A549 (cell line): ENCODE measurements at regions not wholly inside any gene's neighbourhood (a gene's known extent, or its start where the extent isn't known, plus 50 kb on each side); places are given as distances from the start of the nearest gene placed in this dataset.

Source experiments
- ATAC-seq, 2 experiments: fragments of 200-7000 bp in 1 of 2; fragments of >200 bp in 1 of 2; cut with Nextera tagmentation in 1 of 2; cut with Tn5 transposase in 1 of 2; 3 replicates each; pipeline versions ENCODE4 v1.8.0 to v1.9.1; 2018 to 2020; ENCODE audit warnings: mild to moderate bottlenecking in 1 of 2, moderate library complexity in 1 of 2
- CTCF ChIA-PET: fragments of 300-600 bp; sonication (Branson Sonifier 250); formaldehyde crosslinking; extraction: SDS; loops from one replicate; lab custom pipeline; 2021; ENCODE audit warnings: antibody characterized with exemption, inconsistent platforms; lab: Yijun Ruan, JAX
- POLR2A ChIA-PET: fragments of 350-600 bp; formaldehyde crosslinking; extraction: SDS; loops from one replicate; lab custom pipeline; 2021; ENCODE audit warnings: antibody characterized with exemption, inconsistent platforms; lab: Yijun Ruan, JAX
- DNase-seq, 2 experiments: peaks; one replicate each; pipeline versions ENCODE4 v3.0.0 to v3.0.0-alpha.2; 2011 to 2016; ENCODE audit warnings: low read depth in 1 of 2, low spot score in 1 of 2
- FAIRE-seq: peaks from 2 replicates; lab custom pipeline; 2011; peaks lifted over from hg19 to GRCh38; lab: Jason Lieb, UNC
- H3K27ac ChIP-seq, 2 experiments: fragments of >200 bp; sonication (Bioruptor Twin); formaldehyde crosslinking; 3 replicates each; pipeline ENCODE4 v1.5.1; 2016 to 2017
- H3K4me1 ChIP-seq: fragments of >200 bp; sonication (Bioruptor Twin); formaldehyde crosslinking; 3 replicates; pipeline ENCODE4 v1.6.1; 2016
- H3K4me2 ChIP-seq: fragments of >200 bp; sonication (Bioruptor Twin); formaldehyde crosslinking; 3 replicates; pipeline ENCODE4 v1.6.1; 2016
- H3K4me3 ChIP-seq: fragments of >200 bp; sonication (Bioruptor Twin); formaldehyde crosslinking; 3 replicates; pipeline ENCODE4 v1.5.1; 2016
- H3K9me3 ChIP-seq: fragments of >200 bp; sonication (Bioruptor Twin); formaldehyde crosslinking; 3 replicates; pipeline ENCODE4 v1.6.1; 2016
- ATOH8 ChIP-seq: fragments of 250-450 bp; sonication (Bioruptor Pico); IDR thresholded peaks from 2 replicates; pipeline ENCODE4 v1.5.0; 2020; ENCODE audit warnings: low read depth, mild to moderate bottlenecking, moderate library complexity
- BCL3 ChIP-seq: fragments of >200 bp; sonication (Bioruptor Twin); formaldehyde crosslinking; IDR thresholded peaks from 3 replicates; pipeline ENCODE4 v1.6.1; 2016
- CHD4 ChIP-seq: fragments of 200-600 bp; sonication (generic); IDR thresholded peaks from 2 replicates; pipeline ENCODE4 v1.6.1; 2016; ENCODE audit warnings: antibody characterized with exemption, mild to moderate bottlenecking, borderline replicate concordance
- EHMT2 ChIP-seq: fragments of 200-600 bp; sonication (generic); IDR thresholded peaks from 2 replicates; pipeline ENCODE4 v1.6.1; 2016; ENCODE audit warnings: antibody characterized with exemption, low read depth, mild to moderate bottlenecking, moderate library complexity
- EP300 ChIP-seq, 2 experiments: fragments of >200 bp; sonication (Bioruptor Twin); formaldehyde crosslinking; IDR thresholded peaks; 2 replicates in 1 of 2; 3 replicates in 1 of 2; pipeline ENCODE4 v1.6.1; 2016 to 2017
- ESRRA ChIP-seq: fragments of 150-350 bp; IDR thresholded peaks from 2 replicates; pipeline ENCODE4 v1.6.1; 2014; ENCODE audit warnings: mild to moderate bottlenecking, low read length, borderline replicate concordance
- HEYL ChIP-seq: fragments of 250-450 bp; sonication (Bioruptor Pico); IDR thresholded peaks from 2 replicates; pipeline ENCODE4 v1.8.0; 2021; ENCODE audit warnings: mild to moderate bottlenecking, moderate library complexity
- HOXB5 ChIP-seq: fragments of 250-450 bp; sonication (Bioruptor Pico); IDR thresholded peaks from 2 replicates; pipeline ENCODE4 v1.5.0; 2020; ENCODE audit warnings: mild to moderate bottlenecking, moderate library complexity
- JUN ChIP-seq, 2 experiments: fragments of >200 bp; sonication (Bioruptor Twin); formaldehyde crosslinking; IDR thresholded peaks; 2 replicates in 1 of 2; 3 replicates in 1 of 2; pipeline ENCODE4 v1.6.1; 2016 to 2017
- KDM5A ChIP-seq: fragments of 200-600 bp; sonication (generic); IDR thresholded peaks from 2 replicates; pipeline ENCODE4 v1.6.1; 2016; ENCODE audit warnings: antibody characterized with exemption, mild to moderate bottlenecking
- MAFK ChIP-seq: fragments of 450-650 bp; IDR thresholded peaks from 2 replicates; pipeline ENCODE4 v1.6.1; 2014; ENCODE audit not compliant: partially characterized antibody
- MAZ ChIP-seq: fragments of 150-350 bp; IDR thresholded peaks from 2 replicates; pipeline ENCODE4 v1.6.1; 2014; ENCODE audit warnings: antibody characterized with exemption, low read depth, low read length, borderline replicate concordance
- NFE2L2 ChIP-seq: fragments of 150-350 bp; conservative IDR thresholded peaks from 2 replicates; pipeline ENCODE4 v1.6.1; 2014; ENCODE audit warnings: low read length
- NPAS2 ChIP-seq: fragments of 250-450 bp; sonication (Bioruptor Pico); IDR thresholded peaks from 2 replicates; pipeline ENCODE4 v1.8.0; 2022; ENCODE audit warnings: mild to moderate bottlenecking, moderate library complexity, borderline replicate concordance
- POLR2A ChIP-seq: IDR thresholded peaks from 2 replicates; pipeline ENCODE4 v1.6.1; 2012; ENCODE audit warnings: mild to moderate bottlenecking, low read length
- RFX5 ChIP-seq: fragments of 450-650 bp; IDR thresholded peaks from 2 replicates; pipeline ENCODE4 v1.7.1; 2014; ENCODE audit warnings: antibody characterized with exemption, mild to moderate bottlenecking, moderate library complexity
- RNF2 ChIP-seq: fragments of 200-600 bp; sonication (generic); IDR thresholded peaks from 2 replicates; pipeline ENCODE4 v1.6.1; 2016; ENCODE audit warnings: low read depth, mild to moderate bottlenecking, antibody characterized with exemption, moderate library complexity, borderline replicate concordance
- SREBF2 ChIP-seq: fragments of 450-650 bp; IDR thresholded peaks from 2 replicates; pipeline ENCODE4 v1.6.1; 2014; ENCODE audit warnings: mild to moderate bottlenecking, moderate library complexity
- USF2 ChIP-seq: fragments of 450-650 bp; IDR thresholded peaks from 2 replicates; pipeline ENCODE4 v1.6.1; 2014; ENCODE audit warnings: antibody characterized with exemption
- ZC3H11A ChIP-seq: fragments of 450-650 bp; IDR thresholded peaks from 2 replicates; pipeline ENCODE4 v1.6.1; 2014; ENCODE audit warnings: antibody characterized with exemption, mild to moderate bottlenecking
- whole genome bisulfite sequencing: methylation state at CpG from one replicate; pipeline ENCODE4 v1.1.6; 2017; ENCODE audit errors: missing lambda C conversion rate; 5-methylcytosine and 5-hydroxymethylcytosine counted together
- TF ChIP-seq, protein P1 (sequence below): IDR thresholded peaks from 2 replicates; pipeline ENCODE4 v1.6.1; 2012; ENCODE audit warnings: low read depth, borderline replicate concordance
- TF ChIP-seq, protein P2 (sequence below): fragments of 250-450 bp; sonication (Bioruptor Pico); IDR thresholded peaks from 2 replicates; pipeline ENCODE4 v1.5.0; 2021; ENCODE audit warnings: mild to moderate bottlenecking, moderate library complexity, borderline replicate concordance
- TF ChIP-seq, protein P3 (sequence below): IDR thresholded peaks from 2 replicates; pipeline ENCODE4 v1.6.1; 2012

- POLR2A ChIA-PET, result no interaction called here
- no peak overlapping the region for H3K27ac ChIP-seq
- H3K4me2 ChIP-seq, result no peak overlapping the region
- ATAC-seq, result no peak
- no peak for DNase-seq
- TF ChIP-seq NPAS2 (CRISPR knock-in tag) (no peak), JUN (IDR thresholded peaks at IDR 0.05) (no peak), KDM5A (no peak), HEYL (CRISPR knock-in tag) (no peak), EHMT2 (no peak)
- H3K9me3 ChIP-seq, result no peaks in the 10 kb centered on the region
- no peak for FAIRE-seq
- WGBS, result 2% methylated on average over 3 of the region's 3 CpGs
- CTCF ChIA-PET, result no interaction called here
- H3K4me3 ChIP-seq, result no peak overlapping the region
- H3K4me1 ChIP-seq, result no peaks in the 10 kb centered on the region
Observed at GRCh38 chr5:165224366-165225045, 1719.1 kb downstream of the MAT2B start.

GRCh38 chr5:165227515-165227914 is 1722.1 kb downstream of the MAT2B start:
- no peak for TF ChIP-seq HOXB5 (CRISPR knock-in tag)
- no peak for TF ChIP-seq ESRRA
- TF ChIP-seq MAZ, result no peak
- TF ChIP-seq, protein P1, sequence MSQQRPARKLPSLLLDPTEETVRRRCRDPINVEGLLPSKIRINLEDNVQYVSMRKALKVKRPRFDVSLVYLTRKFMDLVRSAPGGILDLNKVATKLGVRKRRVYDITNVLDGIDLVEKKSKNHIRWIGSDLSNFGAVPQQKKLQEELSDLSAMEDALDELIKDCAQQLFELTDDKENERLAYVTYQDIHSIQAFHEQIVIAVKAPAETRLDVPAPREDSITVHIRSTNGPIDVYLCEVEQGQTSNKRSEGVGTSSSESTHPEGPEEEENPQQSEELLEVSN, result no peak
- TF ChIP-seq POLR2A, result no peak
- no peak for TF ChIP-seq RNF2
- no peak for TF ChIP-seq RFX5
- TF ChIP-seq ZC3H11A, result no peak
- TF ChIP-seq, protein P2, sequence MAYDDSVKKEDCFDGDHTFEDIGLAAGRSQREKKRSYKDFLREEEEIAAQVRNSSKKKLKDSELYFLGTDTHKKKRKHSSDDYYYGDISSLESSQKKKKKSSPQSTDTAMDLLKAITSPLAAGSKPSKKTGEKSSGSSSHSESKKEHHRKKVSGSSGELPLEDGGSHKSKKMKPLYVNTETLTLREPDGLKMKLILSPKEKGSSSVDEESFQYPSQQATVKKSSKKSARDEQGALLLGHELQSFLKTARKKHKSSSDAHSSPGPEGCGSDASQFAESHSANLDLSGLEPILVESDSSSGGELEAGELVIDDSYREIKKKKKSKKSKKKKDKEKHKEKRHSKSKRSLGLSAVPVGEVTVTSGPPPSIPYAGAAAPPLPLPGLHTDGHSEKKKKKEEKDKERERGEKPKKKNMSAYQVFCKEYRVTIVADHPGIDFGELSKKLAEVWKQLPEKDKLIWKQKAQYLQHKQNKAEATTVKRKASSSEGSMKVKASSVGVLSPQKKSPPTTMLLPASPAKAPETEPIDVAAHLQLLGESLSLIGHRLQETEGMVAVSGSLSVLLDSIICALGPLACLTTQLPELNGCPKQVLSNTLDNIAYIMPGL (CRISPR knock-in tag), result no peak
- TF ChIP-seq CHD4, result no peak
- TF ChIP-seq ATOH8 (CRISPR knock-in tag), result no peak
- FAIRE-seq (no peak), DNase-seq (peak in 1 of 2 experiments; percentile 11), ATAC-seq (no peak)
- H3K27ac ChIP-seq, result no peak overlapping the region
- no peak overlapping the region for H3K4me2 ChIP-seq
- H3K4me1 ChIP-seq, result no peaks in the 10 kb centered on the region
- 0% methylated on average over 3 of the region's 3 CpGs for WGBS
- POLR2A ChIA-PET, result no interaction called here
- no peak overlapping the region for H3K4me3 ChIP-seq
- CTCF ChIA-PET, result no interaction called here
- H3K9me3 ChIP-seq, result no peaks in the 10 kb centered on the region

DNA sequence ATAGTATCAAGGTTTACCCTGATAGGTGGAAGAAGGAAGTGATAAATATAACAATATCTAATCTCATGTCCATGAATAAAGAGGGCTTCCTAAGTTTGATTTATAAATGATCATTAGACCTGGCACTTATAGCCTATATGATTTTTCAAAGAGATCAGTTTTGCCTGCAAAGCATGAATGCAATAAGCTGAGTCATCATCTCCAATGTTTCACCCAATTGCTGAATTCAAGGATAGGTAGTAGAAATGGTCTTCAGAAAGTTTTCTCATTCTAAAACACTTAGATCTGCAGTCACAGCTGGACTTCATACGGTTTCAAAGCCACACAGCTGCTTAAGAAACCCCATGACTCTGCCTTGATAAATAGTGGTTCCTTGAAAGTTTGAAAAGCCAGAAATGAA is 1722.8 kb downstream of the MAT2B start:
- no peak for ATAC-seq
- Histone ChIP-seq H3K4me3 (no peak overlapping the region), H3K4me1 (no peaks in the 10 kb centered on the region), H3K27ac (no peak overlapping the region)
- 3% methylated on average over 1 of the region's 1 CpG for WGBS
- FAIRE-seq, result no peak
- TF ChIP-seq, protein P3, sequence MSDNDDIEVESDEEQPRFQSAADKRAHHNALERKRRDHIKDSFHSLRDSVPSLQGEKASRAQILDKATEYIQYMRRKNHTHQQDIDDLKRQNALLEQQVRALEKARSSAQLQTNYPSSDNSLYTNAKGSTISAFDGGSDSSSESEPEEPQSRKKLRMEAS, result no peak
- TF ChIP-seq EP300 (IDR thresholded peaks at IDR 0.05) (no peak), USF2 (no peak), BCL3 (no peak), SREBF2 (no peak), NFE2L2 (no peak), MAFK (peak; percentile 64)
- TF ChIP-seq, all 56 proteins: peak for 1
- H3K4me2 ChIP-seq, result no peak overlapping the region
- H3K9me3 ChIP-seq, result no peaks in the 10 kb centered on the region
- no peak for DNase-seq
- CTCF ChIA-PET, result no interaction called here
- POLR2A ChIA-PET, result no interaction called here
